ENCODE measurements at regions not wholly inside any gene's neighbourhood (a gene's known extent, or its start where the extent isn't known, plus 50 kb on each side); places are given as distances from the start of the nearest gene placed in this dataset.

DNA sequence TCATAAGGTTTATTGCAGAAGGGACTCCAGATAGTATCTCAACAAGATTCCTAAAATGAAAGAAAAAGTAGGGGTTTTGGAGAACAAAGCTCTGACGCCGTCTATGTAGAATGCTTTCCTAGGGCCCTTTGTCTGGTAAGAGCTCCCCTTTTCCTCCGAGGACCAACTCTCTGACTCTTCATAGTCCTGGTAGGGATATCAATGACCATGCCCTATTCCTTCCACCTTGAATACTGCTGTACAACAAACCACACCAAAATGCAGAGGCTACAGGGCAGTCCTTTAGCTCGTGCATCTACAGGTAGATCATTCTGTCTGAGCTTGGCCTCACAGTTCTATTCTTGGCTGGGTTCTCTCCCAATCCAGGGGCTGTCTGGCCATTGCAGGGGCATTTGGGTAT is 190.3 kb downstream of the WDR11 start:
- H3K4me3 ChIP-seq (ENCODE audit: low read depth, low read length), result no peak overlapping the region
- no peak for DNase-seq (ENCODE audit: low read depth, low spot score)
- TF ChIP-seq, protein P1, sequence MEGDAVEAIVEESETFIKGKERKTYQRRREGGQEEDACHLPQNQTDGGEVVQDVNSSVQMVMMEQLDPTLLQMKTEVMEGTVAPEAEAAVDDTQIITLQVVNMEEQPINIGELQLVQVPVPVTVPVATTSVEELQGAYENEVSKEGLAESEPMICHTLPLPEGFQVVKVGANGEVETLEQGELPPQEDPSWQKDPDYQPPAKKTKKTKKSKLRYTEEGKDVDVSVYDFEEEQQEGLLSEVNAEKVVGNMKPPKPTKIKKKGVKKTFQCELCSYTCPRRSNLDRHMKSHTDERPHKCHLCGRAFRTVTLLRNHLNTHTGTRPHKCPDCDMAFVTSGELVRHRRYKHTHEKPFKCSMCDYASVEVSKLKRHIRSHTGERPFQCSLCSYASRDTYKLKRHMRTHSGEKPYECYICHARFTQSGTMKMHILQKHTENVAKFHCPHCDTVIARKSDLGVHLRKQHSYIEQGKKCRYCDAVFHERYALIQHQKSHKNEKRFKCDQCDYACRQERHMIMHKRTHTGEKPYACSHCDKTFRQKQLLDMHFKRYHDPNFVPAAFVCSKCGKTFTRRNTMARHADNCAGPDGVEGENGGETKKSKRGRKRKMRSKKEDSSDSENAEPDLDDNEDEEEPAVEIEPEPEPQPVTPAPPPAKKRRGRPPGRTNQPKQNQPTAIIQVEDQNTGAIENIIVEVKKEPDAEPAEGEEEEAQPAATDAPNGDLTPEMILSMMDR (IDR thresholded peaks at IDR 0.05; ENCODE audit: low read depth, low read length), result no peak
- in situ Hi-C loops (cut with HindIII; ENCODE audit: low sequenced_read_pairs), result no loop called here

DNA sequence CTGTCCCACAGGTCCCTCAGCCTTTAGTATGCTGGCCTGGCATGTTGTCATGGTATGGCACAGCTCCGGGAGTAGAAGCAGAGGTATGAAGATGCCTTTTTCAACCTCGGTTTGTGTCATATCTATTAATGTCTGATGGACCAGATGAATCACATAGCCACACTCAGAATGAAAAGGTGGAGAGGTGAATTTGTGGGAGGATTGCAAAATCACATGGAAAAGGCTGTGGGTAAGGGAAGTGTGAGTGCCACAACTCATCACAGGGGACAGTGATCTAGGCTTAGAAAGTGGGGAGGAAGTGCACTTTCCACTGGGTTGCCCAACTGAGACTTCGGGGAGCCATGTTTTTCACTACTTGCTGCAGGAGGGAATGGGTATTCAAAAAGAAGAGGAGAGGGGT is 190.7 kb downstream of the WDR11 start:
- no peak for DNase-seq (ENCODE audit: low read depth, low spot score)
- TF ChIP-seq, protein P1 (IDR thresholded peaks at IDR 0.05; ENCODE audit: low read depth, low read length), result no peak
- no peak overlapping the region for H3K4me3 ChIP-seq (ENCODE audit: low read depth, low read length)
- in situ Hi-C loops (cut with HindIII; ENCODE audit: low sequenced_read_pairs), result no loop called here

DNA sequence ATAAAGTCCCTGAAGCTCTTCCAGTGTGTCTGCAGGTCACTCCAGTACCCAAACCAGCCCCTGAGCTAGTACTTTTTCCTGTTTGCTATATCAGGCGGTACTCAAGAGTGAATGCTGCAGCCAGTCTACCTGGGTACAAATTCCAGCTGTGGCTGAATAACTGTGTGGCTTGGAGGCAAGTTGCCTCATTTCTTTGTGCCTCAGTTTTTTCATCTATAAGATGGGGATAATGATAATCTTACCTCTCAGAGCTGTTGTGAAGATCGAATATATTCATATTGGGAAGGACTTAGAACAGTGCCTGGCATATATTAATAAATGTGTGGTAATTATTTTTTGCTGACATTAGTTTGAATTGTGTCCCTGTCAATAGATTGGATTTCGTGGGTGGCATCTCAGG is 191.2 kb downstream of the WDR11 start:
- TF ChIP-seq, protein P1 (IDR thresholded peaks at IDR 0.05; ENCODE audit: low read depth, low read length), result no peak
- in situ Hi-C loops (cut with HindIII; ENCODE audit: low sequenced_read_pairs), result no loop called here
- H3K4me3 ChIP-seq (ENCODE audit: low read depth, low read length), result no peak overlapping the region
- DNase-seq (ENCODE audit: low read depth, low spot score), result no peak

DNA sequence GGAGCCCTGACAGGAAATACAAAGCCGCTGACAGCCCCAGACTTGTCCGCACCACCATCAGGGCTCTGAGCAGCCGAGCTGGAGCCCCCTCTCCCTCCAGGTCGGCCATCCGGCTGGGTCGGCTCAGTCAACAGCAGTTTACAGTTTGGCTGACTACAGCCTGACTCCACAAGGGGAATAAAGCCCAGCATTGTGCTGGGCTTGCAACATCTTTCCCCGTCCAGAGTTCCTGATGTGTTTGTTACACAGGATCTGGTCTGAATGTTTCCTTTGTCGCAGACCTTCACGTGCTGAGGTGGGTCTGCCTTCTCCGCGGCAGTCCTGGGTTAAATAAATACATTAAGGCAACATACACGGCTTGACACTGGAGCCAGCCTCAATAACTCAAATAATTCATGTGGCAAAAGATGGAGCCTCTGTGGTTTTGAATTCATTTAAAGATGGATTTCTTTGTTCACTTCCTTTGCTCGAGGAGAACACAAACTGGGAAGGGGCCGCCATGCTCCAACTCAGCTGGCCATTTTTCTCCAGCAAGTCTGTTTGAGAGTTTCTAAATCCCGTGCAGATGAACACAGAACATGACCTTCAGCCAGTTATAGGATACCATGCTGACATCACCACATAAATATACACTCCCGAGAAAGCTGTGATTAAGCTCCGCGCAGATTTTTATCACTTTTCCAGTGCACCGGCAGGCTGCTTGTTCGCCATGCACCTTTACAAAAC is 192.1 kb downstream of the WDR11 start:
- no peak for DNase-seq (ENCODE audit: low read depth, low spot score)
- in situ Hi-C loops (cut with HindIII; ENCODE audit: low sequenced_read_pairs), result no loop called here
- H3K4me3 ChIP-seq (ENCODE audit: low read depth, low read length), result no peak overlapping the region
- TF ChIP-seq, protein P1 (IDR thresholded peaks at IDR 0.05; ENCODE audit: low read depth, low read length), result no peak

DNA sequence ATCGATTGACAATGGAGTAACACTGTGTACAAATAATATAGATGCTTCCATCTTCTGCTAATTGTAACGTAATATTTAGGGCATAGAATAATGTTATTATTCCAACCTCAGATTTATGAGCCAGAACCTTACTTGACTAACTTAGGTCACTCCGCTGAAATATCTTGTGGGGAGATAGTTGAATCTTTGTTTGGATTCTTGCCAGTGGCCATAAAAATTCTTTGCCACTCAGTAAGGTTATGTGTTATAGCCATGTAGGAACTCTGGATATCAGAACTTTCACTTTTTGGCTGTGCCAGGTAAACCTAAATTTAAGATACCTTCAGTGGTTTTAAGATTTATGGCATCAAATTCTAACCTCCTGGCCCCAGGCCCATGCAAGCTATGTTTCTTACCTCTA is 197.6 kb downstream of the WDR11 start:
- in situ Hi-C loops (cut with HindIII; ENCODE audit: low sequenced_read_pairs), result no loop called here
- TF ChIP-seq, protein P1 (IDR thresholded peaks at IDR 0.05; ENCODE audit: low read depth, low read length), result no peak
- no peak for DNase-seq (ENCODE audit: low read depth, low spot score)
- H3K4me3 ChIP-seq (ENCODE audit: low read depth, low read length), result no peak overlapping the region

DNA sequence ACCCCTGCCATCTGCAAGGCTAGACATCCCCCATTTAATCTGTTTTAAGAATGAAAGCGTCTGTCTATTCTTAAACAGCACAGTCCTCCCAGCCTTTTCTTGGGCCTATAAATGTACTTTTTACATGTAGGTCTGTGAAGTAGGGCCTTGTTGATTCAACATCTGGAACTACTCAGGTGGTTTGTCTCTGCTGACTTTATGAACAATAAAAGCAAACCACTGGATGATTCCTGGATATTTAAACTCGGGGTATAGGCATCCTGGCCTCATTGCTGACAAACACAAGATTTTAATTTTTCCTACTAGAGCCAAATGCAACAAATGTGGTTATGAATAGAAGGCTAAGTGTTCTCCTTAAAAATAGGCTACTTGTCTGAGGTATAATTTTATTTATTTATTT is 198.3 kb downstream of the WDR11 start:
- H3K4me3 ChIP-seq (ENCODE audit: low read depth, low read length), result no peak overlapping the region
- no peak for DNase-seq (ENCODE audit: low read depth, low spot score)
- in situ Hi-C loops (cut with HindIII; ENCODE audit: low sequenced_read_pairs), result no loop called here
- TF ChIP-seq, protein P1 (IDR thresholded peaks at IDR 0.05; ENCODE audit: low read depth, low read length), result no peak

Data from astrocyte of the spinal cord (primary cell).